ENCODE measurements at regions not wholly inside any gene's neighbourhood (a gene's known extent, or its start where the extent isn't known, plus 50 kb on each side); places are given as distances from the start of the nearest gene placed in this dataset.

DNA sequence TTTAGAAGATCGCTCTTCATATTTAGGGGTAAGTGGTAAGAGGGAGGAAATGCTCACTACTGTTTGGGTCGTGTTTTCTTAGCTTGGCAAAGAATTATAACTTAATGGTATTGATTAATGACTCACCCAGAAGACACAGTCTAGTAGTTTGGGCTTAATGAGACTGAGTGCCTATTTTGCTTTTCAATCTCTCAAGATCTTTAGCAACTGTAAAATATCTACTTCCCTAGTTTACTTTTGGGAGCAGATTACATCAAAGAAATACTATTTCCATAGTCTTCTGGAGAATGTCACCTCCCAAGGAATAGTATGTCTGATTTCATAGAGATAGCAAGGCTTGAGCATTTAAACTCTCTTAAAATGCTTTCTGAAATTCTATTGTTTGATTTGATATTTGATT lies 100.5 kb upstream of the SLC25A13 start:
- TF ChIP-seq POLR2A (IDR thresholded peaks at IDR 0.05), result no peak
- TF ChIP-seq, protein P1, sequence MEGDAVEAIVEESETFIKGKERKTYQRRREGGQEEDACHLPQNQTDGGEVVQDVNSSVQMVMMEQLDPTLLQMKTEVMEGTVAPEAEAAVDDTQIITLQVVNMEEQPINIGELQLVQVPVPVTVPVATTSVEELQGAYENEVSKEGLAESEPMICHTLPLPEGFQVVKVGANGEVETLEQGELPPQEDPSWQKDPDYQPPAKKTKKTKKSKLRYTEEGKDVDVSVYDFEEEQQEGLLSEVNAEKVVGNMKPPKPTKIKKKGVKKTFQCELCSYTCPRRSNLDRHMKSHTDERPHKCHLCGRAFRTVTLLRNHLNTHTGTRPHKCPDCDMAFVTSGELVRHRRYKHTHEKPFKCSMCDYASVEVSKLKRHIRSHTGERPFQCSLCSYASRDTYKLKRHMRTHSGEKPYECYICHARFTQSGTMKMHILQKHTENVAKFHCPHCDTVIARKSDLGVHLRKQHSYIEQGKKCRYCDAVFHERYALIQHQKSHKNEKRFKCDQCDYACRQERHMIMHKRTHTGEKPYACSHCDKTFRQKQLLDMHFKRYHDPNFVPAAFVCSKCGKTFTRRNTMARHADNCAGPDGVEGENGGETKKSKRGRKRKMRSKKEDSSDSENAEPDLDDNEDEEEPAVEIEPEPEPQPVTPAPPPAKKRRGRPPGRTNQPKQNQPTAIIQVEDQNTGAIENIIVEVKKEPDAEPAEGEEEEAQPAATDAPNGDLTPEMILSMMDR (IDR thresholded peaks at IDR 0.05), result no peak
